GM18520 (cell line): ENCODE measurements at regions not wholly inside any gene's neighbourhood (a gene's known extent, or its start where the extent isn't known, plus 50 kb on each side); places are given as distances from the start of the nearest gene placed in this dataset.
"Not testable (repeated sequence)": the region's sequence is repeated elsewhere in the genome, so short reads cannot be mapped to it uniquely, and the experiment has no call there.

Source experiments
- ATAC-seq: cut with Tn5 transposase; IDR thresholded peaks from one replicate; pipeline ENCODE4 v1.9.1; 2021; ENCODE audit not compliant: unreplicated experiment

DNA sequence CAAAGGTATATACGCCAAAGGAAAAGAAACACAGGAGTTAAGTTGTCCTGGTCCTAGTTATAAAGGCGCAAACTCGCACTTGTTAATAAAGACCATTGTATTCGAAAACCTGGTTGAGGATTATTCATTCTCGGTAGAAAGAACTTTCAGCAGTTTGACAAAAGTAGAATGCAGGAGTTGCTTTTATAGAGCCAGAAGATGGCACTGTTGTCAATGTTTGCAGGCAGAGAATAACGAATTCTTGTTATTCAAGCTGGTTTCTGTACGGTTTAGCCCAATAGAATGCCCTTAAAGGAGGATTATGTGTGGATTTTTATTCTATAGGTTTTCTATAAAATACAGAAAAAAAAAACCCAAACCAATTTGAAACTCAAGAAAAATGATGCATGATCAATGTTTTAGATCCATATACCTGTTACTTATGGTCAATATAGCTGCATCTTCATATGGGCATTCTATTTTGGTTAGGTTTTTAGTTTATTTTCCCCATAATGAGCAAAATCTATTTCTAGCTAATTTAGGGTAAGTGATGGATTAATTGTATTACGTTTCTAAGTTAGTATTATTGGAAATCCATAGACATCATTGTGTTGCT, 510.3 kb downstream of the PLCL1 start:
- ATAC-seq = no peak

DNA sequence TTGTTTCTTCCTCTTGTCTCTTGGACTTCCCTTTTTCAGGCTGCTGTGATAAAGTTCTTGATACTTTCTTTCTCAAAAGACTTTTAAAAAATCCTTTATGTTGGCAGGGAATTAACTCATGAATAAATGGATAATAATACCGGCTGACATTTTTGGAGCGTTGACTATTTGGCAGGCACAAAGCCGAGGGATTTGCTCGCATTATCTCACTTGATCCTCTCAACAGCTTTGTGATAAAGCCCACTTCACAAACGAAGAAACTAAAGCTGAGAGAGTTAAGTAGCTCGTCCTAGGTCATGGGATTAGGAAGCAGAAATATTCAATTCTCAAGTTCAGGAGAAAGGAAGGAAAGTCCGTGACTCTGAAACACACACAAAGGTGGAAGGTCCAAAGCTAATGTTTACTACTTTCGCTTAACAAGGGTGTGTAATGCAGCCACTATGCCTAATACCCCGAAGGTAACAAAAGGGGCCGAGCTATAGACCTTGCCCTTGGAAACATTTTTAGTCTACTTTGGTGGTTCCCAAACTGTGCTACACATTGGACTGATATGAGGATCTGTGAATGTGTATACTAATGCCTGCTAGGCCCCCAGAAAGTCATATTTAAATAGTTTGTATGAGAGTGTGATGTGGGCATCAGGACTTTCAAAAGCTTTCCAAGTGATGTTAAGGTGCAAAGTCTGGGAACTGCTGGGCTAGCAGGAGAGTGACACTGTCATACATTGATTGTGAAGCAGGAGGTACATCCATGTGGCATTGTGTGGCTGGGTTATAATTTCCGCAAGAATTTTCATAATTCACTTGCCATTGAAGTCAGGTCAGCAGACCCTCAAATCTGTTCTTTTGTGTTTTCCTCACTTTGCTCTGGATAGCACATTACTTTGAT, 508.4 kb downstream of the PLCL1 start:
- no peak for ATAC-seq

DNA sequence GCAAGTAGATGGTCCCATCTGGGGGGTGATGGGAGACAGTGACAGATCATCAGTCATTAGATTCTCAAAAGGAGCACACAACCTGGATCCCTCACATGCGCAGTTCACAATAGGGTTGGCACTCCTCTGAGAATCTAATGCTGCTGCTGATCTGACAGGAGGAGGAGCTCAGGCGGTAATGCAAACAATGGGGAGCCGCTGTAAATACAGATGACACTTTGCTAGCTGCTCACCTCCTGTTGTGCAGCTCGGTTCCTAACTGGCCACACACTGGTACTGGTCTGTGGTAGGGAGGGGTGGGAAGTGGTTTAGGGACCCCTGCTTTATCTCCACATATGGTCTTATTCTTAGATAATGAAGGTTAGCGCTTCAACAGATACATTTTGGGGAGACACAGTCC, 506.6 kb downstream of the PLCL1 start:
- no peak for ATAC-seq

DNA sequence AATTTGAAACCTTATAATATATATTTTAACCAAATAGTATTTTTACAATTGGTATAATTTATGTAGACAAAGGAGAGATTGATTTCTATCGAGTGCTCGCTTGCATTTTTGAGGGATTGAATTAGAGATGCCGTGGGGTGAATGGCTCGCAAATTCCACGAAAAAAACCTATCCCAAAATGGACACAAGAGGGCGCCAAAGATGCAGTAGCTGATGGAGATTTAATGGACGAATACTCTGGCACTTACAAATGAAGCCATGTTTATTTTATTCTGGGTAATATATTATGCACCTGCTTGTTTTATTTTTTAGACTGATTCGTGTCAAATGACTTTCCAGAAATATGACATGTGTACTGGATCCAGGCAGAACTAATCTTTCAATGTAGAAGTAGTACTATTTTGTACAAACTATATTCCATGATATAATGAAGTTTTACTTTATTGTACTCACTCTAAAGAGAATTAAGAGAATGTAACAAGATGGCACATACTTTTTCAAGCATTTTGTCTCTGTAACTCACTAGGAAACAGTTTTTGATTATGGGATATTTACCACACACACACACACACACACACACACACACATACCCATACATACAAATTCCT, 505.4 kb downstream of the PLCL1 start:
- ATAC-seq = no peak

DNA sequence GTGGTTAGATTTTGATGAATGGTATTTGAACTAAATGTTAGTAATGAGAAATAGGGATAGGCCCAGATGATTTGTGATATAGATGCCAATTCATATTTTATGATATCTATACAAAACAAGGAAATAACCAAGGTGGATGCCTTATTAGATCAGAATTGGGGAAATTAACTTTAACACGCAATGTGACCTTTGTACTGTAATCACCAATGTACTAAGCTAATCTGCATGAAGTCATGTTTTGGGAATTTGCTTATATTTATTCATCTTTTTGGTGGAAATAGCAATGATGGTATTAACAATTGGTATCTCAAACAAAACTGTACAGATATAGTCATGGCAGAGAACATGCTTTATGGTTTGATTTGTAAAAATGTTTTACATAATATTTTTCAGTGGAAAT, 504.7 kb downstream of the PLCL1 start:
- ATAC-seq = no peak

DNA sequence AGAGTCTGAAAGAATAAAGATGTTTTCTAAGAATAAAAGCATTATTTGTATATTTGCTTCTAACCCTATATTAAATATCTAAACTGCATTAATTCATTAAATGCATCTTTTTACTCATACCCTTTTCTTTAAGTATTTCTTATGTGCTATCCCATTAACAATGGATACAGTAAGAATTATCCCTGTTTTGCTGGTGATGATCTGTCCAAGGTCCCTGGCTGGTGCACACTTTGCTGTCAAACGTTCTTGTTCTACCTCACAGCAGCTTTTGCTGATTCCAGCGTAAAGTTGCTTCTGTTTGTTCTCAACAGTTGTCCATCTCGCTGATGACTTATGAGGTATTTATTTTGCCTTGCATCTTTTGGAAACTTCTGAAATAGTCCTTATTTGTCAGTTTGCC, 504.0 kb downstream of the PLCL1 start:
- no peak for ATAC-seq

DNA sequence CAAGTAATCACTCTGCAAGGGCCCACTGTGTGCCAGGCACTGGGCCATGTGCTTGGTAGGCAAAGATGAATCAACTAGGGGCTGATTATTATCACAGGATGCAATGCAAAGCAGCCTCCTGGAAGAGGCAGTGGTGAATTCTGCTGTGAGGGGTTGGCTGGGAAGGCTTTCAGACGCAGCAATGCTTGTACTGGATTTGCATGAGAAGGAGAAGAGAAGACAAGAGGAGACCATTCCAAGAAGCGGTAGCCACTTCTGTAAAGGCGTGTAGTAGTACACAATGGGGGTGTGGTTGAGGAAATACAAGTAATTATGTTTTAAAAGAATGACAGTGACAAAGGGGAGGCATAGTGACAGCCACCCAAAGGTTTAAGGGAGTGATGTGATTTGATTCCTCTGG, 502.7 kb downstream of the PLCL1 start:
- ATAC-seq = no peak

DNA sequence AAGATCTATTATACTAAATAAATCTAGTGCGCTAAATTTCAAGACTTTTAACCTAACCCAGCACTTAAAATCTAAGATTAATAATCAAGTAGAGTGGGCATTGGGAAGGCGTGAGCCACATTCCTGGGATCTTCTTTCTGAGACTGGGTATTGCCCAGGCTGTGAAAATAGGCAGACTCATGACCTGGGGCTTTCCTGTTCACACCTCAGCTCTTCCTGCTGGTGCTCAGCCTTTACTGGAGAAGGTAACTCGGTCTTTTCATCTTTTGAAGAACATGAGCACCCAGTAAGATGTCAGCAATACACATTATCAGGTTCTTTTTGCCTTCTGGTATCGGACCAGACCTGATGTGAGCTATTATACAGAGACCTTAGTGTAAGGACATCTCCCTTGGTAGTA, 500.5 kb downstream of the PLCL1 start:
- no peak for ATAC-seq

DNA sequence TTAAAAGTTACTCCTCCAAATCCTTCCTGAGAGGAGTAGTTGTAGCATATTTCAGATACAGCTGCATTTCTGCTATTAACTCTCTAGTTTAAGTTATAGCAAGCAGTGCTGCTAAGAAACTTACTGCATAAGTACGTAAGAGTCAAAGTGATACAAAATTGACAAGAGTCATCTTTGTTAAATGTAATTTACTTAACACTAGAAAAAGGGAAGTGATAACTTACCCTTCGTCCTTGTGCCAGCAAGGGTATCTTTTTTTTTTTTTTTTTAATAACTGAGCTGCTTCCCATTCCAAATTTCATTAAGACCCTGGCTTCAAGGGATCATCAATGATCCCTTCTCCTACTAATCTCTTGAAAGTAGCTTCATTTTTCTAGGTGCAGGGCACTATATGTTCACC, 493.0 kb downstream of the PLCL1 start:
- ATAC-seq = peak; percentile 18

DNA sequence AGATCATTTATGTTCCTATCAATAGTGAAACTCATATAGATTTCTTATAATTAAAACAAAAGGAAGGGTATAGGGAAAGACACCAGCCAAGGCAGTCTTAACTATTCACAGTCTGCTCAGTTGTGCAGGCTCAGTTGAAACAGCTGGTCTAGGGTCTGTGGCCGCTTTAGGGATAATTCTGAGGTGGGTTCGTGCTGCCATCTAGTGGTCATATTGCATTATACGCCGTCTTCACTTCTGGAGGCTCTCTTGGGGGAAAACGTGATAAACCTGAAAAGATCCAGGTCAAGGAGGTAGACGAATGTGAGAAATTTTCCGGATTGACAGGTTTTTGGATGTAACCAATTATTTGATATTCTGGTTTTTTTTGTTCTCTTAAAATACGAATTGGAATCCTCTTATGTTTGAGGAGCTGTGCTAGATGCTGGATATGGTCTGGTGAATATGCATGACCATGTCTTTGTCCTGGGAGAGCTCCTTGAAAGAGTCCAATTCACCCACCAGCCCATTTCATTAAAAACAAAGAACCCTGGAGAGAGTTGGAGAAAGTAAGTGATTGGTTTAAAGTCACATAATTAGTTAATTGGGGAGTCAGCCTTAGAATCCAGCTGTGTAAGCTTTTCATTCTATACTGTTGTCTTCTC, 492.4 kb downstream of the PLCL1 start:
- peak; percentile 53 for ATAC-seq

DNA sequence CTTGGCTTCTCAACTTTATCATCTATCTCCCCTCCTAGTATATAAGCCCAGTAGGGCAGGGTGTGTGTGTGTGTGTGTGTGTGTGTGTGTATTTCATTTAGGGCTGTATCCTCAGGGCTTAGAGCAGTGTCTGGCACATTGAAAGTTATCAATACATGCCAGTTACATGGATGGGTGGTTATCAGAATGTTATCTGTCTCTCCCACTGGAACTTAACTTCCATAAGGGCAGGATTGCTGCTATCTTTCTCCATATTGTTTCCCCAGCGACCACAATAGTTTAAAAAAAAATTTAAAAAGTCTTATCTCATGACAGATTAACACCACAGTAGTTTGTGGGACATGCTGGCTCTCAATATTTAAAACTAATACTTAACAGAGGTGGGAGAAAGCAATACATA, 488.9 kb downstream of the PLCL1 start:
- ATAC-seq = no peak

DNA sequence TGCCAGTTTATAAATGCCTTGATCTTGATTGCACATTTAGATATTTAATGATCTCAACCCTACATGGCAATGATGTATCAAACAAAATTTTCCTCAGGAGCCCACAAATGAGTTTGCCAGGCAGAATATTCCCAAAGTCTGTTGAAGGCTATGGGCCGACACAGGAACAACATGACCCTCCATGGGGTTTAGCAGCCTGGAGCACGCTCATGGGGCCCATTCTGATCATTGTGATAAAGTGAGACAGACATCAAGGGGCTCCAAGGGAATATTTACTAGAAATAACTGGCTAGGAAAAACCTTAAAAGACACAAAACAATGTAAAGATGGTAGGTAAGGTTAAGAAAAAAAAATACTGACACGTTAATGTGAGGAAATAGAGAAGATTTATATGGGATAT, 485.4 kb downstream of the PLCL1 start:
- no peak for ATAC-seq

DNA sequence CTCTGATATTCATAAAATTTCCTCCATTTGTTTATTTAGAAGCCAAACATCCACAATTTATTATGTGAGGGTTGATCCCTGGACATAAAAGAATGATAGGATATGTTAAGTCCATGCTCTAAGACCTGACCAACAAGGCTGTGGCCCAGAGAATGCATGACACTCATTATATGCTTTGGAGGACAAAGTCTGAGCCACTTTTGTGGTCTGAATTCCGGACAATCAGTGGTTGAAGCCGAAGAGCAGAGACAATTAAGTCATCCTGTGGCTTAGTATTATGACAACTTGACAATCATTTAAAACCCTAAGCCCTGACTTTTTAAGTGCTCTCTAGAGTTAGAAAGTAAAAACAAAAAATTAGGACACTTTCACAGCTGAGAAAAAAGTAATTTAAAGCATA, 483.3 kb downstream of the PLCL1 start:
- ATAC-seq = no peak

DNA sequence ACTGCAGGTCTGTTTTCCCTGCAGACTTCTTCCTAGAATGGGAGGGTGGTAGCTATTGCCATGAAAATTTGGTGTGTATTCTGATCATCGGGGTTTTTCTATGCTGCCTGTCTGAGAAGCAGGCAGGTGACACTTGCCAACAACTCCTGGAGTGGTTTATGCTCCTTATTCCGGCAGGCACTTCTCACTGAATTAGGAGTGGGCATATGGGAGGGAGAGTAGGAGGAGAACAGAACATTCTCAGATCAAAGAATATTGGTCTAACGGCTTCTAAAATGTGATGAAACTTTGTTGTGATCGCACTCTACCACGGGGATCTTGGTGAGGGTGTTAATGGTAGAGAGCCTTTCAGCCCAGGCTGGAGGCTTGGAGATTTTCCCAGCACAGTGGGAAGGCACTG, 480.8 kb downstream of the PLCL1 start:
- no peak for ATAC-seq

DNA sequence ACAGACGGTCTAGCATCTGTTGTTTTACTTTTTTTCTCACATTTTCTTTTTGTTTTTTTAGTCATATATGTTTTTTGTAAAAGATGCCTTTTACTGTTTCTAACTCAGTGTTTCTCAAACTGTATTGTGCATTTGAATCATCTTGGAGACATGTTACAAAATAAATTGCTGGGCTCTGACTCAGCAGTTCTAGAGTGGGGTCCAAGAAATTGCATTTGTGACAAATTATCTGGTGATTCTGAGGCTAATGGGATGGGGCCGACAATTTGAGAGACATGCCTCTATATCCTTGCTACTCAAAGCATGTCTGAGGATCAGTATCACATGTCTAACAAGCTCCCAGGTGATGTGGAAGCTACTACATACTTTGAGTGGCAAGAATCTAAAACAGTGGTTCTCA, 478.8 kb downstream of the PLCL1 start:
- no peak for ATAC-seq

DNA sequence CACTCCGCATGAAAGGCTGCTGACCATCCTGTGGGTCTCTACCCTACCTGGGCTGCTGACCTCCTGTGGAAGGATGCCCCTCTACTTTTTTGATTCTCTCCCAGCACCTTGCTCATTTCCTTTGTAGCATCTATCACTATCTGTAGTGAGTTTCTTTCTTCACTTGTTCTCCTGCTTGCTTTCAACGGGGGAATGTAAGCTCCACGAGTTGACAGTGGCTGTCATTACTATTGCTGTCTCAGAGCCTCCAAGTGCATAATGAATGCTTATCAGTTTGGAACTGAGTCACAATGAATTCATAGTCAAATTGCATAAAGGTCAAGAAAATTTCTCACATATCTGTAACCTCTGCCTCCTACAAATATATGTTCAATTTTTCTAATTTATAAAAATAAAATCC, 477.7 kb downstream of the PLCL1 start:
- no peak for ATAC-seq

DNA sequence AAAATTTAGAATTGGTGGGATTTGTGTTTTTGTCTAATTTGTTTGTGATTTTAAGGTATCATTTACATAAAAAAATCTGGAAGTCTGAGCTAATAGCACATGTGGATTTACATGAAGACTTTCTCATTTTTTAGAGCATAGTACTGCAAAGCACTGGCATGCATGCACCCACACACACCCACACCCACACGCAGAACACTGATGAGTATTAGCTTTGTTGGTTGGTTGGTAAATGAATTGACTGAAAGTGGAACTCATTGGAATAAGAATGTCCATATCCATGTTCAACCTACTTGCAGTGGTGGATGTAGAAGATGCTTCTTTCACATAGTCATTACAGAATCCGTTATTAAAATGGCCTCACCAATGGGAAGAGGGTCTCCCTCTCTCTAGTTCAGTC, 475.8 kb downstream of the PLCL1 start:
- ATAC-seq = no peak

DNA sequence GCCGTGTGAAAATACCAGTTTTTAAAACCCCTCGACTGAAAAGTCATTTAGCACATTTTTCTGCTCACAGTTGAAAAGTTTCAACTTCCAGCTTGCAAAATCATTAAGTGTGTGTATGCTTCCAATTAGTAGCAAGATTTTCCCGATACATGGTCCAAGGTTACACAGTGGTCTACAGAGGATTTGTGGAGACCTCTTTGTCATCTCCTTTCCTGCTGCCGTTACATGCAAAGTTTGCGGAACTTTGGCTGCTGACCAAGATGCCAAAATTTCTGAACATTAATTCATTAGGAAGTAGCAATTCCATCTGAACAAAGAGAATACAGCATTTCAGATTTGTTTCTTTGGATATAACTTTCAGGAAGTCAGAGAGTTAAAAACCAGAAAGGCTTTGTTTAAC, 474.6 kb downstream of the PLCL1 start:
- ATAC-seq = no peak

DNA sequence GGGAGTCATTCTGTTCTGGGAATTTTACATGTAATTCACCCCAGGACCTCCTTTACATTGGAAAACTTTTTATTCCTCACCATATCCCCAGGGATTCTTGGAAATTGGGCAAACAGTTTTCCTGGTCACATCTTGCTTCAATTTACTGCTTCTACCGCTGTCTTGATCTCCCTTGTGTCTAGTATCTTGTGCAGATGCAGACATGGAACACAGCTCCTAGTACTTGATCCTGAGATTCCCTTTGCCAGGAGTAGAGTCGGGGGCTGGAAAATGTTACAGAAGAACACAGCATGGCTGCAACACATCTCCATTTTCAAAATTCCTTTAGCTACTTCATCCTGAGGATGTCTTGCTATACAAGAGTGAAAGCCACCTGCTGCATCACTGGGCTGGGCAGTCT, 472.8 kb downstream of the PLCL1 start:
- ATAC-seq = no peak

DNA sequence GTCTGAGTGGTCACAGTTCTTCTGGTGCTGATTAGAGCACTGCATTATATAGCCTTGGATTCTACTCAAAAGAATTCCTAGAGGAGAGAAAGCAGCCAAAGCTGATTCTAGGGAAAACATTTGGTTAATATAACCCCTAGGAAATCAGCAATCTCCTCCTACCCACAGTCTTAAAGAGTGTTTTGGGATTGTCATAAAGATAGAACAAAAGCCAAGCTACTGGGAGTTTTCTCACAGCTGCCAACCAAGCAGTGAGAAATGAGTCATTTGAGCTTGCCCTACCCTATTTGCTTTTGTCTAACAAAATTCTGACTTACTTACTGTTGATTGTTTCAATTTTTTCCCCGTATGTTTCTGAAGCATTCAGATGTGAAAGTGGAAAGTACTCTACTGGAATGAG, 469.3 kb downstream of the PLCL1 start:
- ATAC-seq = no peak

DNA sequence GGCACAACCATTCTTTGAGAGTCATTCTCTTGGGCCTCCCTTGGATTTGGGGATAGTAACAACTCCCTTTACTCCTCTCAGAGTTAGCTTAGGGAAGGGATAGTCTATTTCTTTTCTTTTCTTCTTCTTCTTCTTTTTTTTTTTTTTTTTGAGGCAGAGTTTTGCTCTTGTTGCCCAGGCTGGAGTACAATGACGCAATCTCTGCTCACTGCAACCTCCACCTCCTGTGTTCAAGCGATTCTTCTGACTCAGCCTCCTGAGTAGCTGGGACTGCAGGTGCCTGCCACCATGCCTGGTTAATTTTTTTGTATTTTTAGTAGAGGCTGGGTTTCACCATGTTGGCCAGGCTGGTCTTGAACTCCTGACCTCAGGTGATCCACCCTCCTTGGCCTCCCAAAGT, 465.8 kb downstream of the PLCL1 start:
- ATAC-seq = not testable (repeated sequence)

DNA sequence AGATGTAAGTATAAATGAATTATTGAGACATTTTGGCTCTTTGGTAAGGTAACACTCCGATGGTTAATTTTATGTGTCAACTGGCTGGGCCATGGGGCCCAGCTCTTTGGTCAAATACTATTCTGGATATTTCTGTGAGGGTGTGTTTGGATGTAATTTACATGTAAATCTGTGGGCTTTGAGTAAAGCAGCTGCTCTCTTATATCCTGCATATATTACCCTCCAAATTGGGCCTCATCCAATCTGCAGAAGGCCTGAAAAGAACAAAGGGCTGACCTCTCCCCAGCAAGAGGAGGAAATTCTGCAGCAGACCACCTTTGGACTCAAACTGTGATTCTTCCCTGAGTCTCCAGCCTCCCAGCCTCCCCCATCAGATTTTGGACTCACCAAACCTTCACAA, 464.1 kb downstream of the PLCL1 start:
- ATAC-seq = no peak
